Hepatocyte (in vitro differentiated cells): ENCODE measurements at regions not wholly inside any gene's neighbourhood (a gene's known extent, or its start where the extent isn't known, plus 50 kb on each side); places are given as distances from the start of the nearest gene placed in this dataset.

Source experiments
- DNase-seq: peaks from one replicate; pipeline ENCODE4 v3.0.0-alpha.2; 2016; ENCODE audit warnings: low spot score
- H2AFZ ChIP-seq: fragments of 200-600 bp; sonication (generic); 2 replicates; pipeline ENCODE4 v1.6.0; 2016; ENCODE audit warnings: antibody characterized with exemption, mild to moderate bottlenecking
- H3K27ac ChIP-seq: fragments of 200-600 bp; sonication (generic); 2 replicates; pipeline ENCODE4 v1.5.1; 2016; ENCODE audit warnings: mild to moderate bottlenecking
- H3K27me3 ChIP-seq: fragments of 200-600 bp; sonication (generic); 2 replicates; pipeline ENCODE4 v1.6.1; 2016
- H3K36me3 ChIP-seq: fragments of 200-600 bp; sonication (generic); replicated peaks from 2 replicates; pipeline ENCODE4 v1.5.1; 2016; ENCODE audit warnings: low read depth; ENCODE audit not compliant: insufficient read depth
- H3K4me1 ChIP-seq: fragments of 200-600 bp; sonication (generic); 2 replicates; pipeline ENCODE4 v1.5.1; 2016; ENCODE audit warnings: mild to moderate bottlenecking, moderate library complexity; ENCODE audit not compliant: insufficient read depth
- H3K4me2 ChIP-seq: fragments of 200-600 bp; sonication (generic); 2 replicates; pipeline ENCODE4 v1.6.0; 2016
- H3K4me3 ChIP-seq: fragments of 200-600 bp; sonication (generic); 2 replicates; pipeline ENCODE4 v1.5.1; 2016; ENCODE audit warnings: mild to moderate bottlenecking
- H3K79me2 ChIP-seq: fragments of 200-600 bp; sonication (generic); 2 replicates; pipeline ENCODE4 v1.6.0; 2017; ENCODE audit warnings: mild to moderate bottlenecking
- H3K9me2 ChIP-seq: fragments of 200-600 bp; sonication (generic); replicated peaks from 2 replicates; pipeline ENCODE4 v1.6.0; 2017; ENCODE audit warnings: mild to moderate bottlenecking; ENCODE audit not compliant: insufficient read depth
- H3K9me3 ChIP-seq: fragments of 200-600 bp; sonication (generic); 2 replicates; pipeline ENCODE4 v1.5.1; 2016; ENCODE audit warnings: low read depth, mild to moderate bottlenecking
- H4K20me1 ChIP-seq: fragments of 200-600 bp; sonication (generic); 2 replicates; pipeline ENCODE4 v1.6.0; 2016; ENCODE audit warnings: mild to moderate bottlenecking; ENCODE audit not compliant: insufficient read depth, poor library complexity, severe bottlenecking
- CTCF ChIP-seq: fragments of 200-600 bp; sonication (generic); IDR thresholded peaks from 2 replicates; pipeline ENCODE4 v1.5.1; 2016; ENCODE audit warnings: antibody characterized with exemption, mild to moderate bottlenecking; ENCODE audit not compliant: poor library complexity
- EZH2 ChIP-seq: fragments of 200-600 bp; sonication (generic); IDR thresholded peaks from 2 replicates; pipeline ENCODE4 v1.6.1; 2016; ENCODE audit warnings: antibody characterized with exemption, mild to moderate bottlenecking, borderline replicate concordance
- EZH2phosphoT487 ChIP-seq: fragments of 200-600 bp; sonication (generic); IDR thresholded peaks from one replicate; pipeline ENCODE4 v1.6.1; 2018; ENCODE audit warnings: antibody characterized with exemption, mild to moderate bottlenecking, low read depth, moderate library complexity; ENCODE audit not compliant: unreplicated experiment, severe bottlenecking
- WGBS: methylation state at CpG from one replicate; pipeline ENCODE4 v1.1.6; 2016; ENCODE audit warnings: low lambda C conversion rate; ENCODE audit errors: missing lambda C conversion rate; 5-methylcytosine and 5-hydroxymethylcytosine counted together

GRCh38 chr7:31455844-31456243 is 58.0 kb upstream of the ITPRID1 start:
- Histone ChIP-seq H3K79me2 (no peaks in the 10 kb centered on the region), H3K27ac (no peak overlapping the region), H2AFZ (no peak overlapping the region), H3K4me1 (no peaks in the 10 kb centered on the region), H3K9me2 (no peaks in the 10 kb centered on the region), H3K9me3 (no peaks in the 10 kb centered on the region), H3K4me3 (no peak overlapping the region), H3K36me3 (no peaks in the 10 kb centered on the region), H3K4me2 (no peak overlapping the region), H4K20me1 (no peaks in the 10 kb centered on the region), H3K27me3 (no peaks in the 10 kb centered on the region)
- TF ChIP-seq EZH2phosphoT487 = no peak
- TF ChIP-seq CTCF = no peak
- no peak for TF ChIP-seq EZH2
- 95% methylated on average over 5 of the region's 5 CpGs for WGBS
- no peak for DNase-seq

DNA sequence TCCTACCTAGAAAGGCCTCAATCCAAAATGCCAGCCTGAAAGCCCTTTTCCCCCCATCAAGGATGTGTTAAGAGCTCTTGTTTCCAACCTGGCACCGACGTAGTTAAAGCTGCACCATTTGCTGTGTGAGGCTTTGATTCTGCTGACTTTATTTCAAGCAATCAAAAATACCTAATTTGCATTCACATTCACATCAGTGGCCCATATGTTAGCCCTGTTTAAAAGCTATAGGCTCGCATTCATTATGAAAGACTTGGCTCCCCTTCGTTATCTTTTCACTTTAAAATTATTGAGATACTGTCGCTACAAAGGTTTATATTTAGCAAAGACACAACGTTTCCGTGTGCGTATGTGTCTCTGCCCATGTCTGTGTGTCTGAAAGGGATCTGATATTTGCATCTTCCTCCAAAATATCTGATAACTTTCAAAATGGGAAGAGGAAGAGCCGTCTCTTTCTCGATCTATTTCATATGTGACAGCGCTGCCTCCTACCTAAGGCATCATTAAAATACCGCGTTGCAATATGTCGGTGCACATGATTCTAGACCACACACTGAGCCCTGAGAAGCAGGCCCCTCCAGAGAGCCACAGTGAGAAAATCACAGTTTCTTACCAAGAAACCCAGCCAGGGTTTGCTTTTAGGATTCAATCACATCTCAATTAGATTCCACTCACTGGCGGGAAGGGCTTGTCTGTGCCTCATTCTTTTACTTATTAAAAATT is 57.1 kb upstream of the ITPRID1 start:
- WGBS = 86% methylated on average over 15 of the region's 15 CpGs
- TF ChIP-seq EZH2 = no peak
- no peak for TF ChIP-seq CTCF
- TF ChIP-seq EZH2phosphoT487 = no peak
- Histone ChIP-seq H3K4me1 (no peaks in the 10 kb centered on the region), H3K4me3 (no peak overlapping the region), H3K36me3 (no peaks in the 10 kb centered on the region), H2AFZ (no peak overlapping the region), H4K20me1 (no peaks in the 10 kb centered on the region), H3K27me3 (no peaks in the 10 kb centered on the region), H3K9me3 (no peaks in the 10 kb centered on the region), H3K9me2 (no peaks in the 10 kb centered on the region), H3K4me2 (no peak overlapping the region), H3K79me2 (no peaks in the 10 kb centered on the region), H3K27ac (no peak overlapping the region)
- no peak for DNase-seq

DNA sequence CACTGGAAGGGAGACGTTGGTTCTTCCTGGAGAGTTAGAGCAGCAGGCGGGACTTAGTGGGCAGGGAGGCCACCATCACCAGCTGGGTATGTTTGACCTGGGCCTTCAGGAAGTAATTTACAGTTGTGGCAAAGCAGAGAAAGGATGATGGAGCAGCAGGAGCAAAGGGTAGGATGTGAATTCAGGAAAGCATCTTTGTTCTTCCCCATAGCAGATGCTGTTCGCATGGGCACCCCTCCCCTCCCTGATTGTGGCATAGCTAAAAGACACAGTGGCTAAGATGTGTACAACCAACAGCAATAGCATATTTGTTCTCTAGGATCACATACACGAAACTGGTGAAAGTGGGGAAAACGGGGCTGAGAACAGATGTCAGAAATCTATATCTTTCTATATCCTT is 56.3 kb upstream of the ITPRID1 start:
- Histone ChIP-seq H3K36me3 (no peaks in the 10 kb centered on the region), H4K20me1 (no peaks in the 10 kb centered on the region), H3K27ac (no peak overlapping the region), H3K4me3 (no peak overlapping the region), H3K79me2 (no peaks in the 10 kb centered on the region), H3K9me2 (no peaks in the 10 kb centered on the region), H3K9me3 (no peaks in the 10 kb centered on the region), H2AFZ (no peak overlapping the region), H3K27me3 (no peaks in the 10 kb centered on the region), H3K4me1 (no peaks in the 10 kb centered on the region), H3K4me2 (no peak overlapping the region)
- TF ChIP-seq CTCF = no peak
- no peak for TF ChIP-seq EZH2
- WGBS = 90% methylated on average over 5 of the region's 5 CpGs
- DNase-seq = no peak

GRCh38 chr7:31458203-31458602 is 55.7 kb upstream of the ITPRID1 start:
- 88% methylated on average over 4 of the region's 4 CpGs for WGBS

More at GRCh38 chr7:31458203-31458602, 55.7 kb upstream of the ITPRID1 start:
- Histone ChIP-seq H3K4me2 (no peak overlapping the region), H4K20me1 (no peaks in the 10 kb centered on the region), H3K9me2 (no peaks in the 10 kb centered on the region), H2AFZ (no peak overlapping the region), H3K9me3 (no peaks in the 10 kb centered on the region), H3K79me2 (no peaks in the 10 kb centered on the region), H3K27me3 (no peaks in the 10 kb centered on the region), H3K4me1 (no peaks in the 10 kb centered on the region), H3K4me3 (no peak overlapping the region), H3K27ac (no peak overlapping the region), H3K36me3 (no peaks in the 10 kb centered on the region)
- TF ChIP-seq CTCF (no peak), EZH2phosphoT487 (no peak), EZH2 (no peak)
- DNase-seq = no peak
